ENCODE measurements at regions not wholly inside any gene's neighbourhood (a gene's known extent, or its start where the extent isn't known, plus 50 kb on each side); places are given as distances from the start of the nearest gene placed in this dataset.

DNA sequence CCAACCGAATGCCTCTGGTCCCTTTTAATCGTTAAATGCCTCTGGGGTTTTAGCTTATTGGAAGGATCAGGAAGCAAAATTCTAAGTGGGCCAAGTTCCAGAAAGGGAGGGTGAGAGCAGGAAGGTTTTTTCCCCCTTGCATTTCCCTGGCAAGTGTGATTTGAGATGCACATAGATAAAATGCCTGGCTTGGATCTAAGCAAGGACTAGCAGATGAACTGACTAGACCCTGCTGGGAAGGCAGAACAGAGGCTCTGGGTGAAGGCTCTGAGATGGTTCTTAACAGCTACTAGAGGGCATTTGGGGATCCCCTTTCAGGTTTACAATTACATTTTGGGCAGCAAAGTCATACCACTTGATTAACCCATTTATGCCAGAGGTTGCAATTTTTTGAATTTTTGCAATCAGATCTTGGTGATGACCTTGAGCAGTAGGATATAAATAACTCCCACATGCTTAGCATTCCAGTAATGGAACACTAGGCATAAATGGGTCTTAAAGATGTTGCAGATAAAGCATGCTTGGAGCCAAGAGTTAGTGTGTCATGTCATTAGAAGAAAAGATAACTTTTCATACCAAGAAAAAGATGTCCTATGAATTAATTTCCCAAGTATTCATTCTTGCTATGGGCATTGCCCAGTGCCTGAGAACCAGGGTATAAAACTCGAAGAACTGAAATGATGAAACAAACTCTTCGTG, 205.9 kb downstream of the SEC23IP start:
- no peak overlapping the region for H3K4me2 ChIP-seq (ENCODE audit: insufficient read depth, insufficient read length, low read length)
- no peaks in the 10 kb centered on the region for H3K79me2 ChIP-seq (ENCODE audit: insufficient read depth, low read length)
- H3K4me1 ChIP-seq (ENCODE audit: insufficient read depth, low read length), result peaks cover 7% of the 10 kb centered on the region; the same call in 1 of the 2 replicates
- H3K23ac ChIP-seq (ENCODE audit: insufficient read length, low read depth, low read length), result no peak overlapping the region
- no peak for DNase-seq
- H3K56ac ChIP-seq (ENCODE audit: insufficient read length, low read depth, low read length), result no peak overlapping the region
- no peak overlapping the region for H2BK5ac ChIP-seq (ENCODE audit: insufficient read length, low read length)
- H3K14ac ChIP-seq (ENCODE audit: insufficient read depth, low read length), result no peak overlapping the region
- no peaks in the 10 kb centered on the region for H3K9me3 ChIP-seq (ENCODE audit: control insufficient read depth, low read depth, low read length)
- no peaks in the 10 kb centered on the region for H3K27me3 ChIP-seq (ENCODE audit: insufficient read depth, low read length)
- H4K8ac ChIP-seq (replicated peaks; ENCODE audit: insufficient read length, low read depth, low read length), result no peak overlapping the region
- peak overlapping the region in 1 of 3 experiments; percentile 38; a peak in 1 of 7 replicates for H3K27ac Mint-ChIP-seq
- peaks cover 2 to 3% of the 10 kb centered on the region in 2 experiments; a peak in 3 of 5 replicates for H3K9me3 Mint-ChIP-seq
- no peaks in the 10 kb centered on the region for H4K20me1 ChIP-seq (ENCODE audit: control insufficient read depth, insufficient read depth, insufficient read length)
- H2BK20ac ChIP-seq (ENCODE audit: low read depth, low read length, poor library complexity, severe bottlenecking), result no peak overlapping the region
- no peak overlapping the region for H3K27ac ChIP-seq (ENCODE audit: insufficient read length, low read depth, low read length)
- no peak overlapping the region for H2BK12ac ChIP-seq (ENCODE audit: insufficient read length, low read depth, low read length)
- no peak overlapping the region for H2AFZ ChIP-seq (ENCODE audit: low read length)
- H3K79me1 ChIP-seq (ENCODE audit: insufficient read depth, low read depth, low read length, poor library complexity, severe bottlenecking), result no peaks in the 10 kb centered on the region
- H3K4me3 Mint-ChIP-seq, result no peak overlapping the region
- no peak overlapping the region for H2AK5ac ChIP-seq (ENCODE audit: insufficient read length, low read length)
- peaks cover 27 to 28% of the 10 kb centered on the region in 2 experiments for H3K4me1 Mint-ChIP-seq
- H2BK15ac ChIP-seq (ENCODE audit: low read depth, low read length), result no peak overlapping the region
- H4K91ac ChIP-seq (ENCODE audit: insufficient read length, low read depth, low read length), result no peak overlapping the region
- no peak overlapping the region for H3K4ac ChIP-seq (ENCODE audit: low read depth, low read length)
- no peak overlapping the region for H3T11ph ChIP-seq (ENCODE audit: low read length)
- no CpG with 5 or more reads among the region's 4 CpGs for WGBS (ENCODE audit: extremely low coverage, insufficient read length, low lambda C conversion rate)
- peak overlapping the region; percentile 3 for H3K9ac ChIP-seq (ENCODE audit: extremely low read depth, insufficient read length, low read length)
- TF ChIP-seq, protein P1, sequence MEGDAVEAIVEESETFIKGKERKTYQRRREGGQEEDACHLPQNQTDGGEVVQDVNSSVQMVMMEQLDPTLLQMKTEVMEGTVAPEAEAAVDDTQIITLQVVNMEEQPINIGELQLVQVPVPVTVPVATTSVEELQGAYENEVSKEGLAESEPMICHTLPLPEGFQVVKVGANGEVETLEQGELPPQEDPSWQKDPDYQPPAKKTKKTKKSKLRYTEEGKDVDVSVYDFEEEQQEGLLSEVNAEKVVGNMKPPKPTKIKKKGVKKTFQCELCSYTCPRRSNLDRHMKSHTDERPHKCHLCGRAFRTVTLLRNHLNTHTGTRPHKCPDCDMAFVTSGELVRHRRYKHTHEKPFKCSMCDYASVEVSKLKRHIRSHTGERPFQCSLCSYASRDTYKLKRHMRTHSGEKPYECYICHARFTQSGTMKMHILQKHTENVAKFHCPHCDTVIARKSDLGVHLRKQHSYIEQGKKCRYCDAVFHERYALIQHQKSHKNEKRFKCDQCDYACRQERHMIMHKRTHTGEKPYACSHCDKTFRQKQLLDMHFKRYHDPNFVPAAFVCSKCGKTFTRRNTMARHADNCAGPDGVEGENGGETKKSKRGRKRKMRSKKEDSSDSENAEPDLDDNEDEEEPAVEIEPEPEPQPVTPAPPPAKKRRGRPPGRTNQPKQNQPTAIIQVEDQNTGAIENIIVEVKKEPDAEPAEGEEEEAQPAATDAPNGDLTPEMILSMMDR (conservative IDR thresholded peaks at IDR 0.05), result no peak
- H3K36me3 Mint-ChIP-seq (ENCODE audit: insufficient read depth in 1 of 3, low read depth in 3 of 3), result no peaks in the 10 kb centered on the region; a peak in 2 of 7 replicates
- H4K5ac ChIP-seq (ENCODE audit: insufficient read length, low read depth, low read length), result no peak overlapping the region
- no peaks in the 10 kb centered on the region for H3K23me2 ChIP-seq (ENCODE audit: insufficient read length, low read depth, low read length, poor library complexity, severe bottlenecking)
- H3K18ac ChIP-seq (ENCODE audit: insufficient read length, low read depth, low read length), result no peak overlapping the region
- H3K27me3 Mint-ChIP-seq (ENCODE audit: low read depth), result no peaks in the 10 kb centered on the region
- no peak overlapping the region for H2BK120ac ChIP-seq (ENCODE audit: low read depth, low read length, poor library complexity, severe bottlenecking)

Data from H9 (cell line).